ENCODE measurements at regions not wholly inside any gene's neighbourhood (a gene's known extent, or its start where the extent isn't known, plus 50 kb on each side); places are given as distances from the start of the nearest gene placed in this dataset.

- no peak for DNase-seq
- Mint-ChIP-seq H3K27ac (no peak overlapping the region), H3K36me3 (ENCODE audit: low read depth) (no peaks in the 10 kb centered on the region), H3K4me3 (no peak overlapping the region), H3K9me3 (peaks cover 45% of the 10 kb centered on the region), H3K4me1 (ENCODE audit: low read depth) (no peaks in the 10 kb centered on the region), H3K27me3 (ENCODE audit: insufficient read depth) (no peaks in the 10 kb centered on the region)
- TF ChIP-seq CTCF (IDR thresholded peaks at IDR 0.05): no peak
Measured at GRCh38 chr3:26515351-26515750, 107.2 kb upstream of the LRRC3B start.

- no peak for TF ChIP-seq CTCF (IDR thresholded peaks at IDR 0.05)
Measured at GRCh38 chr3:26521261-26521660, 101.3 kb upstream of the LRRC3B start.

GRCh38 chr3:26522919-26523318, 99.7 kb upstream of the LRRC3B start:
- no peak for TF ChIP-seq CTCF (IDR thresholded peaks at IDR 0.05)
- peaks cover 55% of the 10 kb centered on the region for H3K9me3 Mint-ChIP-seq
- H3K4me3 Mint-ChIP-seq: no peak overlapping the region
- no peak for DNase-seq
- H3K27ac Mint-ChIP-seq: no peak overlapping the region
- no peaks in the 10 kb centered on the region; the same call in 1 of the 2 replicates for H3K27me3 Mint-ChIP-seq (ENCODE audit: insufficient read depth)
- no peaks in the 10 kb centered on the region for H3K36me3 Mint-ChIP-seq (ENCODE audit: low read depth)
- H3K4me1 Mint-ChIP-seq (ENCODE audit: low read depth): no peaks in the 10 kb centered on the region

More at GRCh38 chr3:26521261-26521660, 101.3 kb upstream of the LRRC3B start:
- H3K4me3 Mint-ChIP-seq: no peak overlapping the region
- peaks cover 58% of the 10 kb centered on the region for H3K9me3 Mint-ChIP-seq
- no peak overlapping the region for H3K27ac Mint-ChIP-seq
- H3K4me1 Mint-ChIP-seq (ENCODE audit: low read depth): no peaks in the 10 kb centered on the region
- no peaks in the 10 kb centered on the region for H3K36me3 Mint-ChIP-seq (ENCODE audit: low read depth)
- H3K27me3 Mint-ChIP-seq (ENCODE audit: insufficient read depth): no peaks in the 10 kb centered on the region
- DNase-seq: no peak

GRCh38 chr3:26525013-26525412, 97.6 kb upstream of the LRRC3B start:
- TF ChIP-seq CTCF (IDR thresholded peaks at IDR 0.05): no peak
- H3K4me3 Mint-ChIP-seq: no peak overlapping the region

GRCh38 chr3:26535151-26535550, 87.4 kb upstream of the LRRC3B start:
- TF ChIP-seq CTCF (IDR thresholded peaks at IDR 0.05): no peak
- Mint-ChIP-seq H3K27me3 (ENCODE audit: insufficient read depth) (no peaks in the 10 kb centered on the region), H3K4me1 (ENCODE audit: low read depth) (no peaks in the 10 kb centered on the region), H3K36me3 (ENCODE audit: low read depth) (no peaks in the 10 kb centered on the region), H3K27ac (no peak overlapping the region), H3K4me3 (no peak overlapping the region), H3K9me3 (peaks cover 41% of the 10 kb centered on the region)
- no peak for DNase-seq

More at GRCh38 chr3:26525013-26525412, 97.6 kb upstream of the LRRC3B start:
- Mint-ChIP-seq H3K4me1 (ENCODE audit: low read depth) (no peaks in the 10 kb centered on the region), H3K27ac (no peak overlapping the region), H3K36me3 (ENCODE audit: low read depth) (no peaks in the 10 kb centered on the region), H3K27me3 (ENCODE audit: insufficient read depth) (no peaks in the 10 kb centered on the region; the same call in 1 of the 2 replicates), H3K9me3 (peaks cover 56% of the 10 kb centered on the region)
- no peak for DNase-seq

- Mint-ChIP-seq H3K36me3 (ENCODE audit: low read depth) (no peaks in the 10 kb centered on the region), H3K27me3 (ENCODE audit: insufficient read depth) (no peaks in the 10 kb centered on the region), H3K4me1 (ENCODE audit: low read depth) (no peaks in the 10 kb centered on the region), H3K9me3 (peaks cover 41% of the 10 kb centered on the region), H3K4me3 (no peak overlapping the region), H3K27ac (no peak overlapping the region)
- TF ChIP-seq CTCF (IDR thresholded peaks at IDR 0.05): no peak
- no peak for DNase-seq
Measured at GRCh38 chr3:26536955-26537354, 85.6 kb upstream of the LRRC3B start.
